ENCODE measurements at regions not wholly inside any gene's neighbourhood (a gene's known extent, or its start where the extent isn't known, plus 50 kb on each side); places are given as distances from the start of the nearest gene placed in this dataset.

DNA sequence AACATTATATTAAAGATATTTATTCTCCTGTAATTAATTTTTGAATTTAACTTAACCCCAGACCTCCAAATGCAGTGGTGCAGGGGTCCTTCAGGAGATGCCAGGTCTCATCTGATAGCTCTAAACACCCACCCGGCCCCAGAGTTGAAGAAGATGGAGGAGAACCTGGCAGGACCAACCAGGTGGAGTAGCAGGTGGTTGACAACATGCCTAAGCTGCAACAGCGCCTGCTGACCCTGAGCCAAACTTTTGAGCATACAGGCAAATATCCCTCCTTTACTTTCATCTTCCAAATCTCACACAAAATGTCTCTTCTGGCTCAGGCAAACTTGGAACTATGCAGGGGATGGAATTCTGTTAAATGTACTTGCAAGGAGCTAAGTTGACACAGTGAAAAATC is 145.3 kb upstream of the TCF21 start:
- no peak for TF ChIP-seq RAD21 (conservative IDR thresholded peaks at IDR 0.05 in 1 of 2, IDR thresholded peaks at IDR 0.05 in 1 of 2)
- TF ChIP-seq, protein P1, sequence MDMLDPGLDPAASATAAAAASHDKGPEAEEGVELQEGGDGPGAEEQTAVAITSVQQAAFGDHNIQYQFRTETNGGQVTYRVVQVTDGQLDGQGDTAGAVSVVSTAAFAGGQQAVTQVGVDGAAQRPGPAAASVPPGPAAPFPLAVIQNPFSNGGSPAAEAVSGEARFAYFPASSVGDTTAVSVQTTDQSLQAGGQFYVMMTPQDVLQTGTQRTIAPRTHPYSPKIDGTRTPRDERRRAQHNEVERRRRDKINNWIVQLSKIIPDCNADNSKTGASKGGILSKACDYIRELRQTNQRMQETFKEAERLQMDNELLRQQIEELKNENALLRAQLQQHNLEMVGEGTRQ (IDR thresholded peaks at IDR 0.05), result no peak
- TF ChIP-seq, protein P2, sequence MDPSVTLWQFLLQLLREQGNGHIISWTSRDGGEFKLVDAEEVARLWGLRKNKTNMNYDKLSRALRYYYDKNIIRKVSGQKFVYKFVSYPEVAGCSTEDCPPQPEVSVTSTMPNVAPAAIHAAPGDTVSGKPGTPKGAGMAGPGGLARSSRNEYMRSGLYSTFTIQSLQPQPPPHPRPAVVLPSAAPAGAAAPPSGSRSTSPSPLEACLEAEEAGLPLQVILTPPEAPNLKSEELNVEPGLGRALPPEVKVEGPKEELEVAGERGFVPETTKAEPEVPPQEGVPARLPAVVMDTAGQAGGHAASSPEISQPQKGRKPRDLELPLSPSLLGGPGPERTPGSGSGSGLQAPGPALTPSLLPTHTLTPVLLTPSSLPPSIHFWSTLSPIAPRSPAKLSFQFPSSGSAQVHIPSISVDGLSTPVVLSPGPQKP (IDR thresholded peaks at IDR 0.05; ENCODE audit: low read depth, low read length), result no peak
- TF ChIP-seq, protein P3, sequence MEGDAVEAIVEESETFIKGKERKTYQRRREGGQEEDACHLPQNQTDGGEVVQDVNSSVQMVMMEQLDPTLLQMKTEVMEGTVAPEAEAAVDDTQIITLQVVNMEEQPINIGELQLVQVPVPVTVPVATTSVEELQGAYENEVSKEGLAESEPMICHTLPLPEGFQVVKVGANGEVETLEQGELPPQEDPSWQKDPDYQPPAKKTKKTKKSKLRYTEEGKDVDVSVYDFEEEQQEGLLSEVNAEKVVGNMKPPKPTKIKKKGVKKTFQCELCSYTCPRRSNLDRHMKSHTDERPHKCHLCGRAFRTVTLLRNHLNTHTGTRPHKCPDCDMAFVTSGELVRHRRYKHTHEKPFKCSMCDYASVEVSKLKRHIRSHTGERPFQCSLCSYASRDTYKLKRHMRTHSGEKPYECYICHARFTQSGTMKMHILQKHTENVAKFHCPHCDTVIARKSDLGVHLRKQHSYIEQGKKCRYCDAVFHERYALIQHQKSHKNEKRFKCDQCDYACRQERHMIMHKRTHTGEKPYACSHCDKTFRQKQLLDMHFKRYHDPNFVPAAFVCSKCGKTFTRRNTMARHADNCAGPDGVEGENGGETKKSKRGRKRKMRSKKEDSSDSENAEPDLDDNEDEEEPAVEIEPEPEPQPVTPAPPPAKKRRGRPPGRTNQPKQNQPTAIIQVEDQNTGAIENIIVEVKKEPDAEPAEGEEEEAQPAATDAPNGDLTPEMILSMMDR (IDR thresholded peaks at IDR 0.05), result no peak
- no peak for TF ChIP-seq SMC3 (IDR thresholded peaks at IDR 0.05)
- no peak for TF ChIP-seq BHLHE40 (IDR thresholded peaks at IDR 0.05; ENCODE audit: low read depth, low read length)
- no peak for TF ChIP-seq RFX5 (IDR thresholded peaks at IDR 0.05)
- TF ChIP-seq ZC3H11A (IDR thresholded peaks at IDR 0.05), result no peak
- no peak for TF ChIP-seq HEYL (CRISPR knock-in tag; IDR thresholded peaks at IDR 0.05)
- TF ChIP-seq, protein P4, sequence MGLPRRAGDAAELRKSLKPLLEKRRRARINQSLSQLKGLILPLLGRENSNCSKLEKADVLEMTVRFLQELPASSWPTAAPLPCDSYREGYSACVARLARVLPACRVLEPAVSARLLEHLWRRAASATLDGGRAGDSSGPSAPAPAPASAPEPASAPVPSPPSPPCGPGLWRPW (IDR thresholded peaks at IDR 0.05), result no peak
- peaks cover 9% of the 10 kb centered on the region; the same call in 1 of the 3 replicates for H3K9me3 ChIP-seq
- POLR2A ChIA-PET, result no interaction called here
- peaks cover 61% of the 10 kb centered on the region for H3K4me1 ChIP-seq
- WGBS (ENCODE audit: missing lambda C conversion rate), result 93% methylated on average over 2 of the region's 2 CpGs
- no peak for FAIRE-seq
- no peak overlapping the region for H3K4me2 ChIP-seq
- ATAC-seq, result no peak
- no peak overlapping the region for H3K4me3 ChIP-seq
- CTCF ChIA-PET, result interaction anchor here (0.8 to 2.4 kb wide), 4 partner anchors 15 to 178 kb away, joined by 3 to 9 read pairs (median 6); no protein-coding TSS in a partner anchor
- peak overlapping the region; percentile 82 to 92 for H3K27ac ChIP-seq
- DNase-seq (ENCODE audit: low read depth in 1 of 2, low spot score in 1 of 2), result no peak

DNA sequence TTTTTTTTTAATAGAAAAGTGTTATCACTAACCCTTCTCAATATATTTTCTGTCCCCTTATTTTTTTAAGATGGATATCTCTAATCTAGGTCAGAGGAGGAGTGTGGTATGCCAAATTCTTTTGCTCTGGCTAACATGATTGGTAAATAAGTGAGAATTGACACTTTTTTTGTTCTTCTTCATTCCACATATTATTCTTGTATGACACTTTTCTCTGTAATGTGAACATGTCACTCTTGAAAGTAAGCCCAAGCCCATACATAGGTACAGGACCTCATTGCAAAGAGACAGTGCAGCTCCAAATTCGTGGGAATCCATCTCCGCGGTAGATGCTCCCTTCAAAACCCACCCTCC is 142.5 kb upstream of the TCF21 start:
- WGBS (ENCODE audit: missing lambda C conversion rate), result 98% methylated on average over 3 of the region's 3 CpGs
- no peak for DNase-seq (ENCODE audit: low read depth in 1 of 2, low spot score in 1 of 2)
- Histone ChIP-seq H3K27ac (peak overlapping the region; percentile 82 to 87), H3K4me3 (peak overlapping the region; percentile 34), H3K9me3 (peaks cover 9% of the 10 kb centered on the region; the same call in 1 of the 3 replicates), H3K4me1 (peaks cover 40% of the 10 kb centered on the region), H3K4me2 (peak overlapping the region; percentile 63)
- no peak for FAIRE-seq
- ATAC-seq, result no peak
- CTCF ChIA-PET, result interaction anchor here (1.2 to 1.4 kb wide), 2 partner anchors 91 to 177 kb away, joined by 3 to 7 read pairs; no protein-coding TSS in a partner anchor
- TF ChIP-seq RFX5 (IDR thresholded peaks at IDR 0.05) (no peak), CEBPB (IDR thresholded peaks at IDR 0.05) (no peak), POLR2A (IDR thresholded peaks at IDR 0.05; ENCODE audit: low read length) (no peak), FOSB (CRISPR knock-in tag; IDR thresholded peaks at IDR 0.05) (no peak), MAZ (IDR thresholded peaks at IDR 0.05; ENCODE audit: borderline replicate concordance, low read depth, low read length) (no peak), HOXA7 (CRISPR knock-in tag; IDR thresholded peaks at IDR 0.05) (no peak), HEYL (CRISPR knock-in tag; IDR thresholded peaks at IDR 0.05) (no peak), NPAS2 (CRISPR knock-in tag; IDR thresholded peaks at IDR 0.05; ENCODE audit: borderline replicate concordance) (no peak), ZSCAN20 (CRISPR knock-in tag; IDR thresholded peaks at IDR 0.05) (no peak)
- TF ChIP-seq, protein P5, sequence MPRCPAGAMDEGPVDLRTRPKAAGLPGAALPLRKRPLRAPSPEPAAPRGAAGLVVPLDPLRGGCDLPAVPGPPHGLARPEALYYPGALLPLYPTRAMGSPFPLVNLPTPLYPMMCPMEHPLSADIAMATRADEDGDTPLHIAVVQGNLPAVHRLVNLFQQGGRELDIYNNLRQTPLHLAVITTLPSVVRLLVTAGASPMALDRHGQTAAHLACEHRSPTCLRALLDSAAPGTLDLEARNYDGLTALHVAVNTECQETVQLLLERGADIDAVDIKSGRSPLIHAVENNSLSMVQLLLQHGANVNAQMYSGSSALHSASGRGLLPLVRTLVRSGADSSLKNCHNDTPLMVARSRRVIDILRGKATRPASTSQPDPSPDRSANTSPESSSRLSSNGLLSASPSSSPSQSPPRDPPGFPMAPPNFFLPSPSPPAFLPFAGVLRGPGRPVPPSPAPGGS (IDR thresholded peaks at IDR 0.05), result no peak
- TF ChIP-seq, protein P6, sequence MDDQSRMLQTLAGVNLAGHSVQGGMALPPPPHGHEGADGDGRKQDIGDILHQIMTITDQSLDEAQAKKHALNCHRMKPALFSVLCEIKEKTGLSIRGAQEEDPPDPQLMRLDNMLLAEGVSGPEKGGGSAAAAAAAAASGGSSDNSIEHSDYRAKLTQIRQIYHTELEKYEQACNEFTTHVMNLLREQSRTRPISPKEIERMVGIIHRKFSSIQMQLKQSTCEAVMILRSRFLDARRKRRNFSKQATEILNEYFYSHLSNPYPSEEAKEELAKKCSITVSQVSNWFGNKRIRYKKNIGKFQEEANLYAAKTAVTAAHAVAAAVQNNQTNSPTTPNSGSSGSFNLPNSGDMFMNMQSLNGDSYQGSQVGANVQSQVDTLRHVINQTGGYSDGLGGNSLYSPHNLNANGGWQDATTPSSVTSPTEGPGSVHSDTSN (IDR thresholded peaks at IDR 0.05), result no peak
- POLR2A ChIA-PET, result interaction anchor here (0.6 to 2.0 kb wide), 4 partner anchors 15 to 177 kb away, joined by 3 to 10 read pairs (median 6); no protein-coding TSS in a partner anchor

All from A549 (cell line).